GM10266 (cell line): ENCODE measurements at regions not wholly inside any gene's neighbourhood (a gene's known extent, or its start where the extent isn't known, plus 50 kb on each side); places are given as distances from the start of the nearest gene placed in this dataset.
"Not testable (repeated sequence)": the region's sequence is repeated elsewhere in the genome, so short reads cannot be mapped to it uniquely, and the experiment has no call there.

ENCODE experiments used
- DNase-seq: peaks from one replicate; pipeline ENCODE4 v3.0.0; 2012; ENCODE audit errors: extremely low spot score
- CTCF ChIP-seq: IDR thresholded peaks from 2 replicates; pipeline ENCODE4 v1.5.1; 2012; ENCODE audit warnings: mild to moderate bottlenecking, low read depth; ENCODE audit not compliant: control insufficient read depth, insufficient read depth; ENCODE audit errors: missing control alignments

- TF ChIP-seq CTCF = no peak
- DNase-seq = no peak
Measured at GRCh38 chr17:70377654-70378053, 208.3 kb downstream of the KCNJ2 start.

GRCh38 chr17:70378076-70378475 is 208.7 kb downstream of the KCNJ2 start:
- DNase-seq = no peak
- no peak for TF ChIP-seq CTCF

GRCh38 chr17:70379945-70380344 is 210.6 kb downstream of the KCNJ2 start:
- DNase-seq = no peak
- no peak for TF ChIP-seq CTCF

GRCh38 chr17:70381916-70382315 is 212.6 kb downstream of the KCNJ2 start:
- DNase-seq = not testable (repeated sequence)

GRCh38 chr17:70388326-70388725 is 219.0 kb downstream of the KCNJ2 start:
- no peak for TF ChIP-seq CTCF
- DNase-seq = no peak

GRCh38 chr17:70389232-70389757 is 220.0 kb downstream of the KCNJ2 start:
- not testable (repeated sequence) for DNase-seq

GRCh38 chr17:70390049-70390448 is 220.7 kb downstream of the KCNJ2 start:
- no peak for DNase-seq
- TF ChIP-seq CTCF = no peak

- no peak for DNase-seq
- TF ChIP-seq CTCF = no peak
Measured at GRCh38 chr17:70394473-70395232, 225.3 kb downstream of the KCNJ2 start.
